ENCODE measurements at regions not wholly inside any gene's neighbourhood (a gene's known extent, or its start where the extent isn't known, plus 50 kb on each side); places are given as distances from the start of the nearest gene placed in this dataset.

DNA sequence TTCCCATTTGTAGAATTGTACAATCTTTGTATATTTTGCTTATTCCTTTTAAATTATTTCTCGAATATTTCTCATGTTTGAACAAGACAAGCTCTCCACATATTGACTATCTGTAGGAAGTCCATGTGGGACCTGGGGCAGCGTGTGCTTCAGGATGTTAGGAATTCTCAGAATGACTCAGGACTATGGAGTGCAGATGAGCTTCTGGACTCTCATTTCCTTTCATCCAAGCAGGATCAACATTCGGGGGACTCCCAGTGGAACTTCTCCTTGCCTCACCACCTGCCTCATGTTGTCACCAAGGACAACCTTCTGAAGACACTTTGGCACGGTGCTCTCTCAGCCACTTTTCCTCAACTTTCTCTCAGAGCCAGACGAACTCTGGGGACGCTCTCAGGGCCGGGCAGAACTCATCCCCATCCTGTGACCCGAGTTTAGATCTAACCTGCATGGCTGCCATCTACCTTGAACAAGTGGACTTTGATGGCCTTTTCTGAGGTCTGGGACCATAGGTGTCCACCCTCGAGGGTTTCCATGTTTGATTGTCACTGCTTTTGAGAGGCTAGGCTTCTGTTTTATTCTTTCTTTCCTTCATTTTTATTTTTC is 441.7 kb downstream of the IRS2 start:
- TF ChIP-seq EZH2 (IDR thresholded peaks at IDR 0.05; ENCODE audit: borderline replicate concordance, low read depth, low read length, severe bottlenecking) = no peak
- TF ChIP-seq, protein P1, sequence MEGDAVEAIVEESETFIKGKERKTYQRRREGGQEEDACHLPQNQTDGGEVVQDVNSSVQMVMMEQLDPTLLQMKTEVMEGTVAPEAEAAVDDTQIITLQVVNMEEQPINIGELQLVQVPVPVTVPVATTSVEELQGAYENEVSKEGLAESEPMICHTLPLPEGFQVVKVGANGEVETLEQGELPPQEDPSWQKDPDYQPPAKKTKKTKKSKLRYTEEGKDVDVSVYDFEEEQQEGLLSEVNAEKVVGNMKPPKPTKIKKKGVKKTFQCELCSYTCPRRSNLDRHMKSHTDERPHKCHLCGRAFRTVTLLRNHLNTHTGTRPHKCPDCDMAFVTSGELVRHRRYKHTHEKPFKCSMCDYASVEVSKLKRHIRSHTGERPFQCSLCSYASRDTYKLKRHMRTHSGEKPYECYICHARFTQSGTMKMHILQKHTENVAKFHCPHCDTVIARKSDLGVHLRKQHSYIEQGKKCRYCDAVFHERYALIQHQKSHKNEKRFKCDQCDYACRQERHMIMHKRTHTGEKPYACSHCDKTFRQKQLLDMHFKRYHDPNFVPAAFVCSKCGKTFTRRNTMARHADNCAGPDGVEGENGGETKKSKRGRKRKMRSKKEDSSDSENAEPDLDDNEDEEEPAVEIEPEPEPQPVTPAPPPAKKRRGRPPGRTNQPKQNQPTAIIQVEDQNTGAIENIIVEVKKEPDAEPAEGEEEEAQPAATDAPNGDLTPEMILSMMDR (IDR thresholded peaks at IDR 0.05; ENCODE audit: borderline replicate concordance, extremely low read depth, low read length, poor library complexity, severe bottlenecking) = no peak

Data from DND-41 (cell line).